ENCODE measurements at regions not wholly inside any gene's neighbourhood (a gene's known extent, or its start where the extent isn't known, plus 50 kb on each side); places are given as distances from the start of the nearest gene placed in this dataset.

DNA sequence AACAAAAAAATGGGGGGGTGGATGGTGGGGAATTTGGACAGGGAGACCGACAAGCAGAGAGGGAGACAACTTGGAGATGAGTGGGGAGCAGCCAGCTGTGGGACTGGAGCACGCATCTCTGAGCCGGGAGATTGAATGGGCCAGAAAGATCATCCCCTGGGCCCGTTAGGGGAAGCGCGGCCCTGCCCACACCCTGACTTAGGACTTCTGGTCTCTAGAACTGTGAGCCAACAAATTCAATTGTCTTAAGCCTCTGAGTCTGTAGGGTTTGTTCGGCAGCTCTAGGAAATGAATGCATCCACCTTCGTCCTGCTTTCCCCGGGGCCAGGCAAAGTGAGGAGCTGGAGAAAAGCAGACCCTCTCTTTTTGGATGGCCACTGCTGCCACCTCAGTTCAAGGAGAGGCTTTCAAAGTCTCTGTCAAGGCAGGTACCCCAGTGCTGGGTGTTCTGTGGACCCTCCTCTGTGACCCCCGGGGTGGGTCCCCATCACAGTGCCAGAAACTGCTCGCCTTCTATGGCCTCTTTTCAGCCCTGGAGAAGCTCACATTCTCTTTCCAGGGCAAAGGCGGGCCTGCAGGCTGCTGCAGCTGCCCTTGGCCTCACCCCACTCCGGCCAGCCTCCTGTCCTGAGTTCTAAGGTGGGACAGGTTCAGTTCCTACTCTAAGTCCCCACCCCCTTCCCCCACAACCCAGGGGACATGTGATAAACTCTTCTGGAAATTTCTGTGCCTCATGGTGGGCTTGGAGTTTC, 423.2 kb downstream of the RPS24 start:
- DNase-seq (ENCODE audit: low read depth): no peak
- no peak overlapping the region for H3K4me3 ChIP-seq (ENCODE audit: low read depth, low read length)
- TF ChIP-seq, protein P1, sequence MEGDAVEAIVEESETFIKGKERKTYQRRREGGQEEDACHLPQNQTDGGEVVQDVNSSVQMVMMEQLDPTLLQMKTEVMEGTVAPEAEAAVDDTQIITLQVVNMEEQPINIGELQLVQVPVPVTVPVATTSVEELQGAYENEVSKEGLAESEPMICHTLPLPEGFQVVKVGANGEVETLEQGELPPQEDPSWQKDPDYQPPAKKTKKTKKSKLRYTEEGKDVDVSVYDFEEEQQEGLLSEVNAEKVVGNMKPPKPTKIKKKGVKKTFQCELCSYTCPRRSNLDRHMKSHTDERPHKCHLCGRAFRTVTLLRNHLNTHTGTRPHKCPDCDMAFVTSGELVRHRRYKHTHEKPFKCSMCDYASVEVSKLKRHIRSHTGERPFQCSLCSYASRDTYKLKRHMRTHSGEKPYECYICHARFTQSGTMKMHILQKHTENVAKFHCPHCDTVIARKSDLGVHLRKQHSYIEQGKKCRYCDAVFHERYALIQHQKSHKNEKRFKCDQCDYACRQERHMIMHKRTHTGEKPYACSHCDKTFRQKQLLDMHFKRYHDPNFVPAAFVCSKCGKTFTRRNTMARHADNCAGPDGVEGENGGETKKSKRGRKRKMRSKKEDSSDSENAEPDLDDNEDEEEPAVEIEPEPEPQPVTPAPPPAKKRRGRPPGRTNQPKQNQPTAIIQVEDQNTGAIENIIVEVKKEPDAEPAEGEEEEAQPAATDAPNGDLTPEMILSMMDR (conservative IDR thresholded peaks at IDR 0.05; ENCODE audit: low read depth, low read length): no peak

DNA sequence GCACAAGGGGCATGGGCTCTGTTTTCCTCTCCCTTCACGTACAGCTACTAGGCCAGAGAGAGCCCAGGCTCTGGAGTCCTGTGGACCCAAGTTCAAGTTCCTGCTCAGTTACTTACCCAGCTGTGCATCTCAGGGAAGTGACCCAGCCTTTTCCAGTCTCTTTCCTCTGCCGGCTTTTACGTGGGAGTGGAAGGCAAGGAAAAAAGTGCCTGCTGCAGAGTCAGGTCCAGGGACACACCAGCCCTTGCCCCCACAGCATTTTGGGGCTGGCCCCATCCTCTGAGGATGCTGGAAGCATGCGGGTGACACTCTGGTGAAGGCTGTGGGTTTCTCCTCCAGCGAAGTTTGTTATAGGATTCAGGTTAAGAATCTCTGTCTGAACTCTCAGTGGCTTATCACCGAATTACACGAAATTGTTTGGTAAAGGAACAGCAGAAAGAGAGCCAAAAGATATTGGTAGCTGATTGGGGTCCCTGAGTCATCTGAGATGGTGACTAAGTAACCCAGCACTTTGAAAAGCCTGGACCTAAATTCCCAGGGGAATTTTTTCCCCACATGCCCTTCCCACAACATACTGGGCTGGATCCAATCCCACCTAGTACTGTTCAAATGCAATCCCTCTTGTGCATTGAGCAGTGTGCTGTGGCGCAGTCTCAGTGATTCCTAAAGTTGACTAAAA, 424.3 kb downstream of the RPS24 start:
- H3K4me3 ChIP-seq (ENCODE audit: low read depth, low read length): no peak overlapping the region
- TF ChIP-seq, protein P1 (conservative IDR thresholded peaks at IDR 0.05; ENCODE audit: low read depth, low read length): no peak
- DNase-seq (ENCODE audit: low read depth): no peak

DNA sequence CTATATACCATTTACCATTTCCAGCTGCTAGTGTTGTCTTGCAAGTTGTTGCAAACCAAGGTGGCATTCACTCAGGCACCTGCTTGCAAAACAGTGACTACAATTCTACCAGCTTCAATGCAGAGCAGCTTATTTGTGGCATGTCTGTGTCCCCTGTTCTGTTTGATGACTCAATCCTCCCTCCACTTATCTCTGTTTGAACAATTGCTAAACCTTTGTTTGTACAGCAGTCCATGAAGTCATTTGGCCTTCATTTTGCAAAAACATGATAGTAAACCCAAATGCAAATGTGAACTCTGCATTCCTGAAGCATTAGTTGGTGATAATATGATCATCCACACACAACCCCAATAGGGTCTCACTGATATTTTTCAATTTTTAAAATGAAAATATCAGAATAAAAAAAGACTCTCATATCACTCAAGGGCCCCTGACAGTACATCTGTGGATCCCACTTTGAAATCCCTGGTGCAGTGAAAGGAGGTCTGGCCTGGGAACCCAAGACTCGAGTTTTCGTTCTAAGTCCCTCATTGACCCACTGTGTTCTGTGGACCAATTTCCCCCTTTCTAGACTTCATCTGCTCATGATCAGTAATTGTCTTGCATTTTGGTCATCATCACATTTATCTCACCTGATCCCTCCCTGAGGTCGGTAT, 425.4 kb downstream of the RPS24 start:
- H3K4me3 ChIP-seq (ENCODE audit: low read depth, low read length): no peak overlapping the region
- TF ChIP-seq, protein P1 (conservative IDR thresholded peaks at IDR 0.05; ENCODE audit: low read depth, low read length): no peak
- DNase-seq (ENCODE audit: low read depth): no peak

DNA sequence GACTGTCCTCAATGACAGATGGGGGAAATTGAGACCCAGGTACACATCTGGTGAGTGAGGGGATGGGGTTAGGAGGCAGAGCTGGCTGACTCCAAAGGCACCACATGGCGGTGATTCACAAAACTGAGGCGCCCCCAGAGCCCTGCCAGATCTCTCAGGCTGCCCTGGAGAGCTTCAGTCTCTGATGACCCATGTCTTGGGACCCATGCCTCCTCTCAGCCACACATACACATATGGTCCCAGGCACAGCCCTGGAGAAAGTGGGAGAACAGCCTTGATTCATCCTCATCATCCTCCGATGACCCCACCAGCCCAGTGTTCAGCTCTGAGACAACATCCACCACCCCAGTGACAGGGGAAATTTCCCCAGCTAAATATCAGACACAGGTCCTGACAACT, 426.0 kb downstream of the RPS24 start:
- H3K4me3 ChIP-seq (ENCODE audit: low read depth, low read length): no peak overlapping the region
- TF ChIP-seq, protein P1 (conservative IDR thresholded peaks at IDR 0.05; ENCODE audit: low read depth, low read length): no peak
- no peak for DNase-seq (ENCODE audit: low read depth)

DNA sequence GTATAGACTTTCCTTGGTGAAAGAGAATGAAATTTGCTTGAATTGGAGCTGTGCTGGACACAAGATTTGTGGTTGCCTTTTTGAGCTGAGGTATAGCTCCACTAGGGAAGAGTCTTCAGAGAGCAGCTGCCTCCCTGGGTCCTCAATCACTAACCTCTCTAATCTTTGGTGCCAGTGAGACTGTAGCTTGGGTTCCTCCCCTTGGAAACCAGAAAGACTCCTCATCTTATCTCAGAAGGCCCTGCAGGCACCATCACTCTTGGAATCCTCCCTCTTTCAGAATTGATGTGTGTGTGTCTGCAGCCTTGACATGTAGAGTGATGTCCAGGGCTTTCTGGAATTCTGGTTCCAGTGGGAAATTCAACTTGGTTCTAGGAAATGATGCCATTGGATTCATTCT, 426.5 kb downstream of the RPS24 start:
- DNase-seq (ENCODE audit: low read depth): no peak
- TF ChIP-seq, protein P1 (conservative IDR thresholded peaks at IDR 0.05; ENCODE audit: low read depth, low read length): no peak
- no peak overlapping the region for H3K4me3 ChIP-seq (ENCODE audit: low read depth, low read length)

DNA sequence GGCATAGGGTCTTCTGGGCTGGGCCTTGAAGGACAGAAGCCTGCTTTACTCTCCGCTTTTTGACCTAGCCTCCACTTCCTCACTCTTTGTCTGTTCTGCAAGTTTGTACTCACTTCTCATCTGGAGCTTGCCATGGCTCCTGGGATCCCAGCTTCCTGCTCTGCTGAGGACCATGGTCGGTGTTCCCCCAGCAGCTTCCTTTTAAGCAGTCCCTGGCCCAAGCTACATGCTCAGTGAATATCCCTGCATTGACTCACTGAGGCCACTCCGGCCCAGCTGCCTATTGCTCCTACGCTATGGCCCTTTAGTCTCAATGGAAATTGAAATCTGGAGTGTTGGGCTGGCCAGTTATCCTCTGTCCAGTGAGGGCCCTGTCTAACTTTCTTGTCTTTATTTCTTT, 427.7 kb downstream of the RPS24 start:
- no peak for DNase-seq (ENCODE audit: low read depth)
- no peak overlapping the region for H3K4me3 ChIP-seq (ENCODE audit: low read depth, low read length)
- TF ChIP-seq, protein P1 (conservative IDR thresholded peaks at IDR 0.05; ENCODE audit: low read depth, low read length): no peak

All from epithelial cell of proximal tubule (primary cell).